ENCODE measurements at regions not wholly inside any gene's neighbourhood (a gene's known extent, or its start where the extent isn't known, plus 50 kb on each side); places are given as distances from the start of the nearest gene placed in this dataset.

DNA sequence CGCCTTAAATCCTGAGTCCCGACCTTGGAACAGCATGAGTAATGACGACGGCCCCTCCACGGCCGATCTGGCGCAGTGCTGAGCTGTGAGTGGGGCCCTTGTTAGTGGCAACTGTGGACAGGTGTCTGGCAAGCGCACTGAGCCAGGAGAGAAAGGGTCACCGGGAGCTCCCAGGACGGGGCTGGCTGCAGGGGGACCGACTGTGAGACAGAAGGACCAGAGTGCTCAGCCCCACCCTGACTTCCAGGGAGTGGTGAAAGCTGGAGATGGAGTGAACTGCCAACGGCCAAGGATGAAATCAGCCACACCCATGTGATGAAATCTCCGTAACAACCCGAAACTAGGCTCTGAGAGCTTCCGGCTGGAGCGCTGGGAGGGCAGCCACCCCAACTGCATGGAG, 228.6 kb downstream of the BRD1 start:
- Histone ChIP-seq H3K36me3 (replicated peaks in 1 of 2; ENCODE audit: control extremely low read depth in 1 of 2, control insufficient read depth in 1 of 2, extremely low read depth in 1 of 2, insufficient read depth in 2 of 2, low read length in 1 of 2) (peaks cover 3 to 7% of the 10 kb centered on the region in 2 experiments), H3K4me2 (replicated peaks; ENCODE audit: low read depth, low read length, poor library complexity, severe bottlenecking) (no peak overlapping the region), H3K79me2 (ENCODE audit: control insufficient read depth, insufficient read depth, low read length) (peaks cover 79% of the 10 kb centered on the region), H3K9me3 (ENCODE audit: control extremely low read depth in 1 of 3, control insufficient read depth in 2 of 3, insufficient read depth in 1 of 3, low read length in 2 of 3) (peaks cover 0 to 10% (median under 1%) of the 10 kb centered on the region in 3 donors), H3K27ac (ENCODE audit: low read length in 2 of 2) (no peak overlapping the region), H3K4me1 (ENCODE audit: control insufficient read depth in 2 of 2, insufficient read depth in 2 of 2, low read length in 2 of 2) (no peaks in the 10 kb centered on the region), H2AFZ (ENCODE audit: insufficient read depth, low read depth, low read length, poor library complexity, severe bottlenecking) (no peak overlapping the region), H3K4me3 (ENCODE audit: control extremely low read depth in 1 of 5, extremely low read depth in 1 of 5, insufficient read depth in 1 of 5, low read depth in 2 of 5, low read length in 4 of 5) (no peak overlapping the region), H3K9ac (ENCODE audit: low read length) (no peak overlapping the region), H3K27me3 (replicated peaks in 1 of 4; ENCODE audit: control extremely low read depth in 1 of 4, control insufficient read depth in 3 of 4, insufficient read depth in 4 of 4, low read length in 3 of 4) (no peaks in the 10 kb centered on the region), H4K20me1 (ENCODE audit: control insufficient read depth, insufficient read depth, low read length, poor library complexity, severe bottlenecking) (peaks cover 45% of the 10 kb centered on the region)
- Mint-ChIP-seq H3K4me1 (no peaks in the 10 kb centered on the region), H3K27ac (no peak overlapping the region), H3K27me3 (no peaks in the 10 kb centered on the region), H3K4me3 (no peak overlapping the region), H3K9me3 (ENCODE audit: insufficient read depth) (no peaks in the 10 kb centered on the region)
- DNase-seq (no peak), ATAC-seq (ENCODE audit: low read depth) (no peak)
- WGBS (ENCODE audit: insufficient coverage) = 95% methylated on average over 16 of the region's 16 CpGs
- CTCF ChIA-PET = no interaction called here
- POLR2A ChIA-PET = no interaction called here
- TF ChIP-seq, protein P1, sequence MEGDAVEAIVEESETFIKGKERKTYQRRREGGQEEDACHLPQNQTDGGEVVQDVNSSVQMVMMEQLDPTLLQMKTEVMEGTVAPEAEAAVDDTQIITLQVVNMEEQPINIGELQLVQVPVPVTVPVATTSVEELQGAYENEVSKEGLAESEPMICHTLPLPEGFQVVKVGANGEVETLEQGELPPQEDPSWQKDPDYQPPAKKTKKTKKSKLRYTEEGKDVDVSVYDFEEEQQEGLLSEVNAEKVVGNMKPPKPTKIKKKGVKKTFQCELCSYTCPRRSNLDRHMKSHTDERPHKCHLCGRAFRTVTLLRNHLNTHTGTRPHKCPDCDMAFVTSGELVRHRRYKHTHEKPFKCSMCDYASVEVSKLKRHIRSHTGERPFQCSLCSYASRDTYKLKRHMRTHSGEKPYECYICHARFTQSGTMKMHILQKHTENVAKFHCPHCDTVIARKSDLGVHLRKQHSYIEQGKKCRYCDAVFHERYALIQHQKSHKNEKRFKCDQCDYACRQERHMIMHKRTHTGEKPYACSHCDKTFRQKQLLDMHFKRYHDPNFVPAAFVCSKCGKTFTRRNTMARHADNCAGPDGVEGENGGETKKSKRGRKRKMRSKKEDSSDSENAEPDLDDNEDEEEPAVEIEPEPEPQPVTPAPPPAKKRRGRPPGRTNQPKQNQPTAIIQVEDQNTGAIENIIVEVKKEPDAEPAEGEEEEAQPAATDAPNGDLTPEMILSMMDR (IDR thresholded peaks at IDR 0.05) = no peak
- TF ChIP-seq EZH2 (IDR thresholded peaks at IDR 0.05; ENCODE audit: borderline replicate concordance, insufficient read depth, low read depth, low read length, poor library complexity, severe bottlenecking) = no peak
- intact Hi-C loops (cut with micrococcal nuclease) = no loop called here

DNA sequence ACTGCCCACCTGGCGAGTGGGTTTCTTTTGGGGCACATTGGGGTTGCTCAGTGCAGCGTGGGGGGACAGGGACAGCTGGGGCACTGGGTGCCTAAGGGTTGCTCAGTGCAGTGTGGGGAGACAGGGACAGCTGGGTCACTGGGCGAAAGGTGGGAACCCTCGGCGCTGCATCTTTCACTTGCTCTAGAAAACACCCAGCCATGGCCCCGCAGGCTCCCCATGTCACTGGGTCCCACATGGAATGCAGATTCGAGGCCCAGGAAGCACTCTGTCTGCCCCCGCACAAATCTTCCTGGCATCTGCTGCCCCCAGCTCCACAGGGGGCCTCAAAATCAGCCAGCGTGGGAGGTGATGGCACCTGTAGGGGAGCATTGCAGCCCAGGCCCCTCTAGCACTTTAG, 229.3 kb downstream of the BRD1 start:
- WGBS (ENCODE audit: insufficient coverage) = 93% methylated on average over 9 of the region's 9 CpGs
- ChIA-PET POLR2A (no interaction called here), CTCF (no interaction called here)

More for the DNA sequence above, 229.3 kb downstream of the BRD1 start:
- Histone ChIP-seq H2AFZ (ENCODE audit: insufficient read depth, low read depth, low read length, poor library complexity, severe bottlenecking) (no peak overlapping the region), H3K36me3 (replicated peaks in 1 of 2; ENCODE audit: control extremely low read depth in 1 of 2, control insufficient read depth in 1 of 2, extremely low read depth in 1 of 2, insufficient read depth in 2 of 2, low read length in 1 of 2) (peaks cover 3 to 9% of the 10 kb centered on the region in 2 experiments), H3K4me2 (replicated peaks; ENCODE audit: low read depth, low read length, poor library complexity, severe bottlenecking) (no peak overlapping the region), H3K27me3 (replicated peaks in 1 of 4; ENCODE audit: control extremely low read depth in 1 of 4, control insufficient read depth in 3 of 4, insufficient read depth in 4 of 4, low read length in 3 of 4) (no peaks in the 10 kb centered on the region), H3K9ac (ENCODE audit: low read length) (no peak overlapping the region), H4K20me1 (ENCODE audit: control insufficient read depth, insufficient read depth, low read length, poor library complexity, severe bottlenecking) (peaks cover 52% of the 10 kb centered on the region), H3K4me1 (ENCODE audit: control insufficient read depth in 2 of 2, insufficient read depth in 2 of 2, low read length in 2 of 2) (no peaks in the 10 kb centered on the region), H3K4me3 (ENCODE audit: control extremely low read depth in 1 of 5, extremely low read depth in 1 of 5, insufficient read depth in 1 of 5, low read depth in 2 of 5, low read length in 4 of 5) (no peak overlapping the region), H3K9me3 (ENCODE audit: control extremely low read depth in 1 of 3, control insufficient read depth in 2 of 3, insufficient read depth in 1 of 3, low read length in 2 of 3) (peaks cover 0 to 5% (median 0%) of the 10 kb centered on the region in 3 donors), H3K79me2 (ENCODE audit: control insufficient read depth, insufficient read depth, low read length) (peaks cover 80% of the 10 kb centered on the region), H3K27ac (ENCODE audit: low read length in 2 of 2) (no peak overlapping the region)
- ATAC-seq (ENCODE audit: low read depth) = no peak
- Mint-ChIP-seq H3K4me1 (no peaks in the 10 kb centered on the region), H3K4me3 (no peak overlapping the region), H3K9me3 (ENCODE audit: insufficient read depth) (no peaks in the 10 kb centered on the region), H3K27me3 (no peaks in the 10 kb centered on the region), H3K27ac (no peak overlapping the region)
- intact Hi-C loops (cut with micrococcal nuclease) = no loop called here
- TF ChIP-seq, protein P1 (IDR thresholded peaks at IDR 0.05) = no peak
- TF ChIP-seq EZH2 (IDR thresholded peaks at IDR 0.05; ENCODE audit: borderline replicate concordance, insufficient read depth, low read depth, low read length, poor library complexity, severe bottlenecking) = no peak
- DNase-seq = no peak
